Prostate gland (tissue), 2 donors: ENCODE measurements at regions not wholly inside any gene's neighbourhood (a gene's known extent, or its start where the extent isn't known, plus 50 kb on each side); places are given as distances from the start of the nearest gene placed in this dataset.

Source experiments
- POLR2AphosphoS5 ChIP-seq: sonication (generic); formaldehyde crosslinking; IDR thresholded peaks from one replicate; pipeline ENCODE4 v1.6.1; 2017; ENCODE audit warnings: antibody characterized with exemption
- TF ChIP-seq, protein P1 (sequence below), 4 experiments: fragments of 200-600 bp in 2 of 4; fragments of 450-650 bp in 2 of 4; sonication (generic) in 2 of 4; IDR thresholded peaks; 1 replicate in 3 of 4; 2 replicates in 1 of 4; pipeline ENCODE4 v1.5.1; 2016 to 2019; ENCODE audit warnings: antibody characterized with exemption in 4 of 4, mild to moderate bottlenecking in 2 of 4, moderate library complexity in 2 of 4

DNA sequence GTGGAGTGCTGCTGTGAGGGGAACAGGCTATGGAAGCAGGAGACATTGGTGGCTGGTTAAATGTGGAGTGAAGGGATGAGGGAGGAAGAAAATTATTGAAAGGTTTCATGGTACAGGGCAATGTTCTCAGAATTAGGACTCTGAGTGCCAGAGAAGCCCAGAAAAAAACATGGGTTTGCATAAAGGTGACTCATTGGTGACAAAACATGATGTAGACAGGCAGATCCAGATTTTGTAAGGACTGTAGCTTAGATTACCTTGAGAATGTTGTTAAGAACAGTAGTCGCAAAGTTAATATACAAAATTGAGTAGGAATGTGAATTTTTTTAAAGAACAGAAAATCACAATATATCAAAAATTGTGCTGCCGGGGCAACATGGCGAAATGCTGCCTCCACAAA is 134.9 kb upstream of the ZNF438 start:
- TF ChIP-seq, protein P1, sequence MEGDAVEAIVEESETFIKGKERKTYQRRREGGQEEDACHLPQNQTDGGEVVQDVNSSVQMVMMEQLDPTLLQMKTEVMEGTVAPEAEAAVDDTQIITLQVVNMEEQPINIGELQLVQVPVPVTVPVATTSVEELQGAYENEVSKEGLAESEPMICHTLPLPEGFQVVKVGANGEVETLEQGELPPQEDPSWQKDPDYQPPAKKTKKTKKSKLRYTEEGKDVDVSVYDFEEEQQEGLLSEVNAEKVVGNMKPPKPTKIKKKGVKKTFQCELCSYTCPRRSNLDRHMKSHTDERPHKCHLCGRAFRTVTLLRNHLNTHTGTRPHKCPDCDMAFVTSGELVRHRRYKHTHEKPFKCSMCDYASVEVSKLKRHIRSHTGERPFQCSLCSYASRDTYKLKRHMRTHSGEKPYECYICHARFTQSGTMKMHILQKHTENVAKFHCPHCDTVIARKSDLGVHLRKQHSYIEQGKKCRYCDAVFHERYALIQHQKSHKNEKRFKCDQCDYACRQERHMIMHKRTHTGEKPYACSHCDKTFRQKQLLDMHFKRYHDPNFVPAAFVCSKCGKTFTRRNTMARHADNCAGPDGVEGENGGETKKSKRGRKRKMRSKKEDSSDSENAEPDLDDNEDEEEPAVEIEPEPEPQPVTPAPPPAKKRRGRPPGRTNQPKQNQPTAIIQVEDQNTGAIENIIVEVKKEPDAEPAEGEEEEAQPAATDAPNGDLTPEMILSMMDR (IDR thresholded peaks at IDR 0.05), result no peak
- no peak for TF ChIP-seq POLR2AphosphoS5
